ENCODE measurements at regions not wholly inside any gene's neighbourhood (a gene's known extent, or its start where the extent isn't known, plus 50 kb on each side); places are given as distances from the start of the nearest gene placed in this dataset.

GRCh38 chr12:64999148-64999425 lies 122.0 kb downstream of the WIF1 start:
- no peak overlapping the region for H3K23ac ChIP-seq (ENCODE audit: insufficient read length, low read depth, low read length)
- H3K79me1 ChIP-seq (ENCODE audit: insufficient read depth, low read depth, low read length, poor library complexity, severe bottlenecking) = no peaks in the 10 kb centered on the region
- H2BK12ac ChIP-seq (ENCODE audit: insufficient read length, low read depth, low read length) = no peak overlapping the region
- Mint-ChIP-seq H3K9me3 (peaks cover 14 to 22% of the 10 kb centered on the region in 2 experiments), H3K4me1 (peaks cover 18 to 30% of the 10 kb centered on the region in 2 experiments), H3K4me3 (no peak overlapping the region), H3K36me3 (ENCODE audit: insufficient read depth in 1 of 3, low read depth in 3 of 3) (peaks cover 10 to 18% (median 17%) of the 10 kb centered on the region in 3 experiments), H3K27me3 (ENCODE audit: low read depth) (peaks cover 26% of the 10 kb centered on the region), H3K27ac (no peak overlapping the region)
- H3K79me2 ChIP-seq (ENCODE audit: insufficient read depth, low read length) = no peaks in the 10 kb centered on the region
- DNase-seq = no peak
- H3K9me3 ChIP-seq (ENCODE audit: control insufficient read depth, low read depth, low read length) = peaks cover 9% of the 10 kb centered on the region
- no peak overlapping the region for H3K18ac ChIP-seq (ENCODE audit: insufficient read length, low read depth, low read length)
- no peak overlapping the region for H4K5ac ChIP-seq (ENCODE audit: insufficient read length, low read depth, low read length)
- no peak overlapping the region for H3K4ac ChIP-seq (ENCODE audit: low read depth, low read length)
- H3K14ac ChIP-seq (ENCODE audit: insufficient read depth, low read length) = no peak overlapping the region
- no peak overlapping the region for H2AFZ ChIP-seq (ENCODE audit: low read length)
- no peak overlapping the region for H4K8ac ChIP-seq (replicated peaks; ENCODE audit: insufficient read length, low read depth, low read length)
- no peak overlapping the region for H3K4me2 ChIP-seq (ENCODE audit: insufficient read depth, insufficient read length, low read length)
- no CpG with 5 or more reads among the region's 1 CpG for WGBS (ENCODE audit: extremely low coverage, insufficient read length, low lambda C conversion rate)
- no peak overlapping the region for H4K91ac ChIP-seq (ENCODE audit: insufficient read length, low read depth, low read length)
- no peak for TF ChIP-seq CTCF (conservative IDR thresholded peaks at IDR 0.05)
- no peak overlapping the region for H2AK5ac ChIP-seq (ENCODE audit: insufficient read length, low read length)
- H2BK15ac ChIP-seq (ENCODE audit: low read depth, low read length) = no peak overlapping the region
- H3K23me2 ChIP-seq (ENCODE audit: insufficient read length, low read depth, low read length, poor library complexity, severe bottlenecking) = no peaks in the 10 kb centered on the region
- no peak overlapping the region for H3K56ac ChIP-seq (ENCODE audit: insufficient read length, low read depth, low read length)
- peaks cover 2% of the 10 kb centered on the region; the same call in 1 of the 2 replicates for H3K4me1 ChIP-seq (ENCODE audit: insufficient read depth, low read length)
- no peak overlapping the region for H2BK120ac ChIP-seq (ENCODE audit: low read depth, low read length, poor library complexity, severe bottlenecking)
- no peak overlapping the region for H3K9ac ChIP-seq (ENCODE audit: extremely low read depth, insufficient read length, low read length)
- H3K27ac ChIP-seq (ENCODE audit: insufficient read length, low read depth, low read length) = no peak overlapping the region
- H2BK20ac ChIP-seq (ENCODE audit: low read depth, low read length, poor library complexity, severe bottlenecking) = no peak overlapping the region
- no peaks in the 10 kb centered on the region; the same call in 1 of the 2 replicates for H3K27me3 ChIP-seq (ENCODE audit: insufficient read depth, low read length)
- H3T11ph ChIP-seq (ENCODE audit: low read length) = no peak overlapping the region
- H4K20me1 ChIP-seq (ENCODE audit: control insufficient read depth, insufficient read depth, insufficient read length) = no peaks in the 10 kb centered on the region
- H2BK5ac ChIP-seq (ENCODE audit: insufficient read length, low read length) = no peak overlapping the region
